ENCODE measurements at regions not wholly inside any gene's neighbourhood (a gene's known extent, or its start where the extent isn't known, plus 50 kb on each side); places are given as distances from the start of the nearest gene placed in this dataset.

- TF ChIP-seq EZH2 (IDR thresholded peaks at IDR 0.05; ENCODE audit: low read length, missing control alignments) (no peak), CTCF (conservative IDR thresholded peaks at IDR 0.05 in 1 of 2, IDR thresholded peaks at IDR 0.05 in 1 of 2; ENCODE audit: low read depth in 1 of 2, low read length in 2 of 2) (no peak)
- no peaks in the 10 kb centered on the region for H3K4me1 ChIP-seq (ENCODE audit: control insufficient read depth, extremely low read depth, insufficient read depth, low read length)
- H3K4me3 ChIP-seq (replicated peaks in 1 of 4; ENCODE audit: control extremely low read depth in 1 of 4, insufficient read depth in 1 of 4, low read depth in 3 of 4, low read length in 4 of 4), result no peak overlapping the region
- H3K27ac ChIP-seq (ENCODE audit: insufficient read depth, low read length), result no peak overlapping the region
- H3K4me2 ChIP-seq (ENCODE audit: extremely low read depth, insufficient read depth, low read length), result no peak overlapping the region
- DNase-seq (ENCODE audit: low read depth in 2 of 2), result no peak
- no peaks in the 10 kb centered on the region for H4K20me1 ChIP-seq (ENCODE audit: control insufficient read depth, extremely low read depth, insufficient read depth, low read length)
- H3K9me3 ChIP-seq (ENCODE audit: control insufficient read depth, insufficient read depth, low read depth, low read length), result no peaks in the 10 kb centered on the region
- H3K79me2 ChIP-seq (ENCODE audit: control insufficient read depth, insufficient read depth, low read length), result no peaks in the 10 kb centered on the region
- no peak overlapping the region for H2AFZ ChIP-seq (ENCODE audit: low read length)
- H3K27me3 ChIP-seq (ENCODE audit: control insufficient read depth, insufficient read depth, low read length), result no peaks in the 10 kb centered on the region
- H3K36me3 ChIP-seq (ENCODE audit: control insufficient read depth, insufficient read depth, low read length), result no peaks in the 10 kb centered on the region
- H3K9ac ChIP-seq (ENCODE audit: insufficient read depth, low read length), result no peak overlapping the region
Observed at GRCh38 chr2:41432459-41432858, 615.4 kb upstream of the PKDCC start.

- no peaks in the 10 kb centered on the region for H3K36me3 ChIP-seq (ENCODE audit: control insufficient read depth, insufficient read depth, low read length)
- no peaks in the 10 kb centered on the region for H3K27me3 ChIP-seq (ENCODE audit: control insufficient read depth, insufficient read depth, low read length)
- no peak overlapping the region for H3K4me2 ChIP-seq (ENCODE audit: extremely low read depth, insufficient read depth, low read length)
- no peak for TF ChIP-seq EZH2 (IDR thresholded peaks at IDR 0.05; ENCODE audit: low read length, missing control alignments)
- TF ChIP-seq CTCF (conservative IDR thresholded peaks at IDR 0.05 in 1 of 2, IDR thresholded peaks at IDR 0.05 in 1 of 2; ENCODE audit: low read depth in 1 of 2, low read length in 2 of 2), result no peak
- H3K9ac ChIP-seq (ENCODE audit: insufficient read depth, low read length), result no peak overlapping the region
- no peaks in the 10 kb centered on the region for H4K20me1 ChIP-seq (ENCODE audit: control insufficient read depth, extremely low read depth, insufficient read depth, low read length)
- no peaks in the 10 kb centered on the region for H3K79me2 ChIP-seq (ENCODE audit: control insufficient read depth, insufficient read depth, low read length)
- no peak overlapping the region for H3K27ac ChIP-seq (ENCODE audit: insufficient read depth, low read length)
- no peak overlapping the region for H3K4me3 ChIP-seq (replicated peaks in 1 of 4; ENCODE audit: control extremely low read depth in 1 of 4, insufficient read depth in 1 of 4, low read depth in 3 of 4, low read length in 4 of 4)
- DNase-seq (ENCODE audit: low read depth in 2 of 2), result no peak
- H3K4me1 ChIP-seq (ENCODE audit: control insufficient read depth, extremely low read depth, insufficient read depth, low read length), result no peaks in the 10 kb centered on the region
- no peak overlapping the region for H2AFZ ChIP-seq (ENCODE audit: low read length)
- H3K9me3 ChIP-seq (ENCODE audit: control insufficient read depth, insufficient read depth, low read depth, low read length), result no peaks in the 10 kb centered on the region
Observed at GRCh38 chr2:41434991-41435390, 612.8 kb upstream of the PKDCC start.

GRCh38 chr2:41441958-41442357, 605.9 kb upstream of the PKDCC start:
- H3K36me3 ChIP-seq (ENCODE audit: control insufficient read depth, insufficient read depth, low read length), result no peaks in the 10 kb centered on the region
- H3K4me3 ChIP-seq (replicated peaks in 1 of 4; ENCODE audit: control extremely low read depth in 1 of 4, insufficient read depth in 1 of 4, low read depth in 3 of 4, low read length in 4 of 4), result no peak overlapping the region
- H3K79me2 ChIP-seq (ENCODE audit: control insufficient read depth, insufficient read depth, low read length), result no peaks in the 10 kb centered on the region
- H2AFZ ChIP-seq (ENCODE audit: low read length), result no peak overlapping the region
- no peaks in the 10 kb centered on the region for H3K4me1 ChIP-seq (ENCODE audit: control insufficient read depth, extremely low read depth, insufficient read depth, low read length)
- H3K9me3 ChIP-seq (ENCODE audit: control insufficient read depth, insufficient read depth, low read depth, low read length), result no peaks in the 10 kb centered on the region
- no peaks in the 10 kb centered on the region for H4K20me1 ChIP-seq (ENCODE audit: control insufficient read depth, extremely low read depth, insufficient read depth, low read length)
- TF ChIP-seq EZH2 (IDR thresholded peaks at IDR 0.05; ENCODE audit: low read length, missing control alignments) (no peak), CTCF (conservative IDR thresholded peaks at IDR 0.05 in 1 of 2, IDR thresholded peaks at IDR 0.05 in 1 of 2; ENCODE audit: low read depth in 1 of 2, low read length in 2 of 2) (no peak)
- no peaks in the 10 kb centered on the region for H3K27me3 ChIP-seq (ENCODE audit: control insufficient read depth, insufficient read depth, low read length)
- H3K27ac ChIP-seq (ENCODE audit: insufficient read depth, low read length), result no peak overlapping the region
- no peak overlapping the region for H3K4me2 ChIP-seq (ENCODE audit: extremely low read depth, insufficient read depth, low read length)
- no peak for DNase-seq (ENCODE audit: low read depth in 2 of 2)
- no peak overlapping the region for H3K9ac ChIP-seq (ENCODE audit: insufficient read depth, low read length)

Measured in fibroblast of lung (primary cell).